Spleen (tissue), 7 donors: ENCODE measurements at regions not wholly inside any gene's neighbourhood (a gene's known extent, or its start where the extent isn't known, plus 50 kb on each side); places are given as distances from the start of the nearest gene placed in this dataset.

Experiments used
- POLR2A ChIP-seq, 3 donors: fragments of 450-650 bp; IDR thresholded peaks; one replicate each; pipeline ENCODE4 v1.5.1; 2017; ENCODE audit warnings: antibody characterized with exemption in 3 of 3, mild to moderate bottlenecking in 1 of 3
- TF ChIP-seq, protein P1 (sequence below), 11 experiments: fragments of 200-600 bp in 7 of 11; fragments of 450-650 bp in 4 of 11; sonication (generic) in 4 of 11; IDR thresholded peaks in 8 of 11; conservative IDR thresholded peaks in 3 of 11; 1 replicate in 7 of 11; 2 replicates in 4 of 11; pipeline versions ENCODE4 v1.4.0 to v1.8.0; 2016 to 2021; ENCODE audit warnings: antibody characterized with exemption in 11 of 11, inconsistent platforms in 4 of 11, mild to moderate bottlenecking in 1 of 11
- donor health status: DM: no; HTN: no; CAD: no; lungs with moderate emphysema.
- donor health status: DM: no; HTN: no; CAD: no.
- donor health status: DM: no; HTN: no; CAD: no.

DNA sequence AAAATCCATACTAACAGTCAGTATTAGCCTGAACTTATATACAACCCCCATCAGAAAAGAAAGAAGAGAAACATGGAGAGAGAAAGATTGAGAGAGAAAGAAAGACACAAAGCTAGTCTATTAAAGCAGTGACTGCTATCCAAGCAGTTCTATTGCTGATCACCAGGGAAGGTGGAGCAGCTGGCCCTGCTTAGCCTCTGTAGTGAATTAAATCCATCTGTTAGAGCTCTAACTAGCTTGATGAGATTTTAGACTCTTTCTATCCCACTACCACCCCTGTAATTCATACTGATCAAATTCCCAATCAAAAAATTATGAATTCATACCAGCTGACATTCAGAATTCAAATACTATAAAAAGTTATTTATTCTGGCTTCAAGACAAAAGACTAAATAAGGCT is 486.0 kb upstream of the LRRN3 start:
- TF ChIP-seq, protein P1, sequence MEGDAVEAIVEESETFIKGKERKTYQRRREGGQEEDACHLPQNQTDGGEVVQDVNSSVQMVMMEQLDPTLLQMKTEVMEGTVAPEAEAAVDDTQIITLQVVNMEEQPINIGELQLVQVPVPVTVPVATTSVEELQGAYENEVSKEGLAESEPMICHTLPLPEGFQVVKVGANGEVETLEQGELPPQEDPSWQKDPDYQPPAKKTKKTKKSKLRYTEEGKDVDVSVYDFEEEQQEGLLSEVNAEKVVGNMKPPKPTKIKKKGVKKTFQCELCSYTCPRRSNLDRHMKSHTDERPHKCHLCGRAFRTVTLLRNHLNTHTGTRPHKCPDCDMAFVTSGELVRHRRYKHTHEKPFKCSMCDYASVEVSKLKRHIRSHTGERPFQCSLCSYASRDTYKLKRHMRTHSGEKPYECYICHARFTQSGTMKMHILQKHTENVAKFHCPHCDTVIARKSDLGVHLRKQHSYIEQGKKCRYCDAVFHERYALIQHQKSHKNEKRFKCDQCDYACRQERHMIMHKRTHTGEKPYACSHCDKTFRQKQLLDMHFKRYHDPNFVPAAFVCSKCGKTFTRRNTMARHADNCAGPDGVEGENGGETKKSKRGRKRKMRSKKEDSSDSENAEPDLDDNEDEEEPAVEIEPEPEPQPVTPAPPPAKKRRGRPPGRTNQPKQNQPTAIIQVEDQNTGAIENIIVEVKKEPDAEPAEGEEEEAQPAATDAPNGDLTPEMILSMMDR (IDR thresholded peaks at IDR 0.05 in 8 of 11, conservative IDR thresholded peaks at IDR 0.05 in 3 of 11) = no peak
- no peak for TF ChIP-seq POLR2A (IDR thresholded peaks at IDR 0.05)
